GM12864 (cell line): ENCODE measurements at regions not wholly inside any gene's neighbourhood (a gene's known extent, or its start where the extent isn't known, plus 50 kb on each side); places are given as distances from the start of the nearest gene placed in this dataset.

Source experiments
- DNase-seq: peaks from one replicate; pipeline ENCODE4 v3.0.0-alpha.2; 2011; ENCODE audit warnings: low read depth
- H3K4me3 ChIP-seq: 2 replicates; pipeline ENCODE4 v1.5.1; 2011; ENCODE audit warnings: mild to moderate bottlenecking, low read depth, low read length, control low read depth
- CTCF ChIP-seq: IDR thresholded peaks from 2 replicates; pipeline ENCODE4 v1.5.1; 2011; ENCODE audit warnings: low read depth, mild to moderate bottlenecking, moderate library complexity, low read length, control low read depth, inconsistent platforms; ENCODE audit errors: missing control alignments

GRCh38 chr13:59340151-59340550, 823.6 kb downstream of the DIAPH3 start:
- no peak overlapping the region for H3K4me3 ChIP-seq
- no peak for DNase-seq
- TF ChIP-seq CTCF, result no peak

GRCh38 chr13:59340581-59340980, 823.1 kb downstream of the DIAPH3 start:
- no peak overlapping the region for H3K4me3 ChIP-seq
- DNase-seq, result no peak
- TF ChIP-seq CTCF, result no peak

GRCh38 chr13:59342400-59342799, 821.3 kb downstream of the DIAPH3 start:
- no peak for TF ChIP-seq CTCF
- H3K4me3 ChIP-seq, result no peak overlapping the region
- no peak for DNase-seq

- no peak overlapping the region for H3K4me3 ChIP-seq
- no peak for DNase-seq
- no peak for TF ChIP-seq CTCF
Observed at GRCh38 chr13:59343132-59343531, 820.6 kb downstream of the DIAPH3 start.

GRCh38 chr13:59343993-59344822, 819.5 kb downstream of the DIAPH3 start:
- DNase-seq, result no peak
- no peak overlapping the region for H3K4me3 ChIP-seq
- no peak for TF ChIP-seq CTCF

- H3K4me3 ChIP-seq, result no peak overlapping the region
- DNase-seq, result no peak
- TF ChIP-seq CTCF, result no peak
Observed at GRCh38 chr13:59345311-59345710, 818.4 kb downstream of the DIAPH3 start.

- TF ChIP-seq CTCF, result no peak
- H3K4me3 ChIP-seq, result no peak overlapping the region
- no peak for DNase-seq
Observed at GRCh38 chr13:59346999-59347723, 816.6 kb downstream of the DIAPH3 start.
